ENCODE measurements at regions not wholly inside any gene's neighbourhood (a gene's known extent, or its start where the extent isn't known, plus 50 kb on each side); places are given as distances from the start of the nearest gene placed in this dataset.

- H3K9me3 ChIP-seq (ENCODE audit: low read depth) = no peaks in the 10 kb centered on the region
- H3K4me3 ChIP-seq = no peak overlapping the region
- no peak for DNase-seq (ENCODE audit: low read depth in 1 of 2, low spot score in 1 of 2)
- no peaks in the 10 kb centered on the region for H3K4me1 ChIP-seq (ENCODE audit: low read depth)
- H3K36me3 ChIP-seq = no peaks in the 10 kb centered on the region
- no peak for TF ChIP-seq CTCF (IDR thresholded peaks at IDR 0.05; ENCODE audit: low read depth, low read length)
- H3K27ac ChIP-seq = no peak overlapping the region
- no peaks in the 10 kb centered on the region for H3K27me3 ChIP-seq
Measured at GRCh38 chr6:167541544-167541943, 216.7 kb downstream of the TTLL2 start.

GRCh38 chr6:167543602-167544497 lies 219.0 kb downstream of the TTLL2 start:
- no peaks in the 10 kb centered on the region for H3K36me3 ChIP-seq
- H3K27ac ChIP-seq = no peak overlapping the region
- H3K4me3 ChIP-seq = no peak overlapping the region
- H3K27me3 ChIP-seq = no peaks in the 10 kb centered on the region
- TF ChIP-seq CTCF (IDR thresholded peaks at IDR 0.05; ENCODE audit: low read depth, low read length) = no peak
- no peaks in the 10 kb centered on the region for H3K4me1 ChIP-seq (ENCODE audit: low read depth)
- H3K9me3 ChIP-seq (ENCODE audit: low read depth) = no peaks in the 10 kb centered on the region
- peak in 1 of 2 donors; percentile 81 for DNase-seq (ENCODE audit: low read depth in 1 of 2, low spot score in 1 of 2)

- TF ChIP-seq CTCF (IDR thresholded peaks at IDR 0.05; ENCODE audit: low read depth, low read length) = no peak
- Histone ChIP-seq H3K36me3 (no peaks in the 10 kb centered on the region), H3K27me3 (no peaks in the 10 kb centered on the region), H3K4me1 (ENCODE audit: low read depth) (no peaks in the 10 kb centered on the region), H3K27ac (no peak overlapping the region), H3K4me3 (no peak overlapping the region), H3K9me3 (ENCODE audit: low read depth) (no peaks in the 10 kb centered on the region)
- no peak for DNase-seq (ENCODE audit: low read depth in 1 of 2, low spot score in 1 of 2)
Measured at GRCh38 chr6:167546611-167547327, 221.9 kb downstream of the TTLL2 start.

GRCh38 chr6:167547328-167547692 lies 222.4 kb downstream of the TTLL2 start:
- Histone ChIP-seq H3K27me3 (no peaks in the 10 kb centered on the region), H3K4me1 (ENCODE audit: low read depth) (no peaks in the 10 kb centered on the region), H3K4me3 (no peak overlapping the region), H3K36me3 (no peaks in the 10 kb centered on the region), H3K27ac (no peak overlapping the region), H3K9me3 (ENCODE audit: low read depth) (no peaks in the 10 kb centered on the region)
- TF ChIP-seq CTCF (IDR thresholded peaks at IDR 0.05; ENCODE audit: low read depth, low read length) = no peak
- no peak for DNase-seq (ENCODE audit: low read depth in 1 of 2, low spot score in 1 of 2)

GRCh38 chr6:167547751-167548150 lies 222.9 kb downstream of the TTLL2 start:
- H3K27ac ChIP-seq = no peak overlapping the region
- H3K27me3 ChIP-seq = no peaks in the 10 kb centered on the region
- H3K4me1 ChIP-seq (ENCODE audit: low read depth) = no peaks in the 10 kb centered on the region
- H3K4me3 ChIP-seq = no peak overlapping the region
- DNase-seq (ENCODE audit: low read depth in 1 of 2, low spot score in 1 of 2) = peak in 1 of 2 donors; percentile 87
- no peak for TF ChIP-seq CTCF (IDR thresholded peaks at IDR 0.05; ENCODE audit: low read depth, low read length)
- H3K9me3 ChIP-seq (ENCODE audit: low read depth) = no peaks in the 10 kb centered on the region
- H3K36me3 ChIP-seq = no peaks in the 10 kb centered on the region

Data from cardiac muscle cell (in vitro differentiated cells and primary cell).